Neural crest cell (in vitro differentiated cells): ENCODE measurements at regions not wholly inside any gene's neighbourhood (a gene's known extent, or its start where the extent isn't known, plus 50 kb on each side); places are given as distances from the start of the nearest gene placed in this dataset.

Experiments used
- DNase-seq: peaks from one replicate; pipeline ENCODE4 v3.0.0; 2021; ENCODE audit warnings: low read depth, mixed read lengths, low spot score
- H3K27ac Mint-ChIP-seq: one replicate; pipeline ENCODE4 v1.8.0; 2021; ENCODE audit warnings: mild to moderate bottlenecking, mixed read lengths; ENCODE audit not compliant: unreplicated experiment
- H3K27me3 Mint-ChIP-seq: 2 replicates; pipeline ENCODE4 v1.8.0; 2021; ENCODE audit warnings: low read depth, mild to moderate bottlenecking, mixed read lengths
- H3K36me3 Mint-ChIP-seq: 2 replicates; pipeline ENCODE4 v1.8.0; 2021; ENCODE audit warnings: low read depth, mild to moderate bottlenecking, mixed read lengths
- H3K4me1 Mint-ChIP-seq: 2 replicates; pipeline ENCODE4 v1.8.0; 2021; ENCODE audit warnings: mixed read lengths
- H3K4me3 Mint-ChIP-seq: one replicate; pipeline ENCODE4 v1.8.0; 2021; ENCODE audit warnings: mild to moderate bottlenecking, mixed read lengths
- H3K9me3 Mint-ChIP-seq: 2 replicates; pipeline ENCODE4 v1.8.0; 2021; ENCODE audit warnings: mixed read lengths
- TF ChIP-seq, protein P1 (sequence below): fragments of 200-600 bp; sonication (generic); conservative IDR thresholded peaks from 2 replicates; pipeline ENCODE4 v1.5.0; 2021; ENCODE audit warnings: antibody characterized with exemption, mild to moderate bottlenecking

DNA sequence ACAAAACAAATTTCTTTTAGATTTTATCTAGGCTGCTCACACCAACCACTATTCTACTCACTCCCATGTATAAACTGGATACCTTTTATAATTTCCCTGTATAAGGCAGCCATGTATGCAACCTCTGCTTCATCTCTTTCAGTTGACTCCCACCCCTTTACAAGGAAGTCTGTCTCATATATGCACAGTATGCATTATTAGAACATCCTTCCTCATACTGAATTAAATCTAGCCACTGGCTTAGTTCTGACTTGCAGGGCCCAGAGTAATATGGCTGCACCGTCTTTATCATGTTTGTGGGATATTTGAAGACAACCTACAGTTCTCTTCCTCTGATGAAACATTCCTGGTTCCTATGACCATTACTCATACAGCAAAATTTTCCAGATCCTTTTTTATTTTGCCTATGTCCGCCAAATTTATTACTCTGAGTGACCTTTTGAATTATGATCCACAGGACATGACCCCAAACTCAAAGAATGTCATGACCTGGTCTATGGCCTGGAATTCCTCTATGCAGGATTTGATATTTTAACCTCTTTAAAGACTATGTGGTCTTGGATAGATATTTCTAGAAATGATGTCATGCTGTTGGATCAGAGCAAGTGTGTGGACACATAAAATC is 76.6 kb upstream of the ITGA1 start:
- Mint-ChIP-seq H3K27ac (no peak overlapping the region), H3K27me3 (no peaks in the 10 kb centered on the region), H3K9me3 (peaks cover 6% of the 10 kb centered on the region), H3K36me3 (no peaks in the 10 kb centered on the region), H3K4me3 (no peak overlapping the region), H3K4me1 (peaks cover 10% of the 10 kb centered on the region)
- TF ChIP-seq, protein P1, sequence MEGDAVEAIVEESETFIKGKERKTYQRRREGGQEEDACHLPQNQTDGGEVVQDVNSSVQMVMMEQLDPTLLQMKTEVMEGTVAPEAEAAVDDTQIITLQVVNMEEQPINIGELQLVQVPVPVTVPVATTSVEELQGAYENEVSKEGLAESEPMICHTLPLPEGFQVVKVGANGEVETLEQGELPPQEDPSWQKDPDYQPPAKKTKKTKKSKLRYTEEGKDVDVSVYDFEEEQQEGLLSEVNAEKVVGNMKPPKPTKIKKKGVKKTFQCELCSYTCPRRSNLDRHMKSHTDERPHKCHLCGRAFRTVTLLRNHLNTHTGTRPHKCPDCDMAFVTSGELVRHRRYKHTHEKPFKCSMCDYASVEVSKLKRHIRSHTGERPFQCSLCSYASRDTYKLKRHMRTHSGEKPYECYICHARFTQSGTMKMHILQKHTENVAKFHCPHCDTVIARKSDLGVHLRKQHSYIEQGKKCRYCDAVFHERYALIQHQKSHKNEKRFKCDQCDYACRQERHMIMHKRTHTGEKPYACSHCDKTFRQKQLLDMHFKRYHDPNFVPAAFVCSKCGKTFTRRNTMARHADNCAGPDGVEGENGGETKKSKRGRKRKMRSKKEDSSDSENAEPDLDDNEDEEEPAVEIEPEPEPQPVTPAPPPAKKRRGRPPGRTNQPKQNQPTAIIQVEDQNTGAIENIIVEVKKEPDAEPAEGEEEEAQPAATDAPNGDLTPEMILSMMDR: no peak
- no peak for DNase-seq

DNA sequence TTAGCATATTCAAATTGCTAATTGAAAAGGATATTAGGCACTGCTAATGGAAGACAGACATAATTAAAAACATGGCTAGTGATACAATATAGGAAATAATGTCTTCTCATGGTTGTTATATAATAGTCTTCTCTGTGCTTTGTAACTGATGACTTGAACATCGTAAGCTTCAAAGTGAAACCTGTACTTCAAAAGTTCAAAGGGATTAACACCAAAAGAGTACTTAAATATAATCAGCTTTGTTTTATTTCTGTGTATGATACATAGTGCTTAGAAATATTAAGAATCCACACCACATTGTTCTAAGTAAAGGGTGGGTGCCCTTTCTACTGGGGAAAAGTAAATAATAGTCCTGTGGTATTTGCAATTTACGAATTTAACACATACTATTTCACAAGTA is 75.4 kb upstream of the ITGA1 start:
- H3K9me3 Mint-ChIP-seq: peaks cover 13% of the 10 kb centered on the region
- H3K36me3 Mint-ChIP-seq: peaks cover 5% of the 10 kb centered on the region

DNA sequence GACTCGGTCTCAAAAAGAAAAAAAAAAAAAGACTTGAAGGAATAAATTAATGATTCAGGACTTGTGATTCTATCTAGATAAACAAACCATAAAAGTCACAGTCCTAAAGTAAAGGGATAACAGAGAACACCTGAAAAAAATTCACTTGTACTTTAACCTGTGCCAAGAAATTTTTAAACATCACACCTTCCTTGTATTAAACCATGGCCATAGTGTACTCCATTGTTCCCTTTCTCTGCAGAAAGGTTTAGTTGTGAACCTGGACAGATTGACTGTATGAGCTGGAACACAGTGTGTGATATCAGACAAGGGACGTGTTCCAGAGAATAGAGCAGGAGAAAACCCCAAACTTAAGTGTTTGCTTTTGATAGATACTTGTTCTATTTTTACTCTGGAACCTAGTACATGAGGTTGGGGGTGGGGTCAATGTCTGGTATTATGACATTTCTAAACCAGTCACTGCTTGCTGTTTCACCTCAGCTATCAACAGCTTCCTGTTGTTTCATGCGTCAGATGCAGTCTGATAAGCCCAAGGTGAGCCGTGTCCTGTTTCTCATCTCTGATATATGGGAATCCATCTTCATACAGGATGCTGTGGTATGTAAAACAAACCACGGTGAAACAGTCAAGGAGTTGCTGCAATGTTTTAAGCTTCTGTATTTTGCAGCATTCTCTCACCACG is 62.5 kb upstream of the ITGA1 start:
- TF ChIP-seq, protein P1: no peak
- peaks cover 9% of the 10 kb centered on the region for H3K9me3 Mint-ChIP-seq
- no peak for DNase-seq
- H3K27me3 Mint-ChIP-seq: no peaks in the 10 kb centered on the region
- peaks cover 5% of the 10 kb centered on the region for H3K4me1 Mint-ChIP-seq
- H3K4me3 Mint-ChIP-seq: no peak overlapping the region
- peaks cover 3% of the 10 kb centered on the region for H3K36me3 Mint-ChIP-seq
- H3K27ac Mint-ChIP-seq: no peak overlapping the region

More for the DNA sequence above, 75.4 kb upstream of the ITGA1 start:
- Mint-ChIP-seq H3K27me3 (no peaks in the 10 kb centered on the region), H3K4me1 (peaks cover 10% of the 10 kb centered on the region), H3K4me3 (no peak overlapping the region), H3K27ac (no peak overlapping the region)
- no peak for DNase-seq
- TF ChIP-seq, protein P1: no peak

DNA sequence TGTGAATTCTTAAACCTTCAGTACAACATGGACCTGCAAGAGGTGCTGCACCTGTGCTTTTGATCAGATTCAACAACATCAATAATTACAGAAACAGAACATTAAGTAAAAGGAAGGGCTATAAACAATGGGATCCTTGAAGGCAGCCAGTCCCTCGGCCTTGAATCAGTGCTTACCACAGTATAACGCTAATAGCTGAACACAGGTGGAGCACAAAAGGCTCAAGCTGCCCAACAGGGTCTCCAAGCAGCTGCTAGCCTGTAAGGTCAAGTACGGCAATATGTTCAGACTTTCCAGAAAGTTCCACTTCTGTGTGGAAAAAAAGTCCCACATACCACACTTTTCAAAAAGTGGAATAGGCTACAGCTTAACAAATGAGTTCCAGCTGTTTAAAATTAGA is 61.9 kb upstream of the ITGA1 start:
- no peaks in the 10 kb centered on the region for H3K27me3 Mint-ChIP-seq
- H3K9me3 Mint-ChIP-seq: peaks cover 11% of the 10 kb centered on the region
- H3K27ac Mint-ChIP-seq: no peak overlapping the region
- TF ChIP-seq, protein P1: no peak
- H3K4me1 Mint-ChIP-seq: peaks cover 5% of the 10 kb centered on the region
- DNase-seq: no peak
- H3K36me3 Mint-ChIP-seq: peaks cover 3% of the 10 kb centered on the region
- H3K4me3 Mint-ChIP-seq: no peak overlapping the region

DNA sequence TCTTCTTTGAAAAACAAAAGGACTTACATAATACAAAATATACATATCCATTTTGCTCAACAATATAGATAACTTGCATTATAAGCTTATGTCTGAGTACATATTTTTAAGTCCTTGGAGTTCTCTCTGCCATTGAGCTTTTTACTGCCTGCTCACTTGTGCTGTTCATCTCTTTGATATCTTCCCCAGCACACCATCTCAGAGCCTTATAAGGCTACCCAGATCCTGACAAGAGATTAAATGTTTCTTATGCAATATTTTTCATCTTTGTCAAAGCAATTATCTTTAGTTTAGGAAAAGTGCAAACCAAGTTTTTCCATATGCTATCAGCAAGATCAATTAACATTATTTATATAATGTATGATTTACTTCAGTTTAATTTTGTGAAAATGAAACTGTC is 60.7 kb upstream of the ITGA1 start:
- TF ChIP-seq, protein P1: no peak
- Mint-ChIP-seq H3K27ac (no peak overlapping the region), H3K27me3 (no peaks in the 10 kb centered on the region), H3K9me3 (peaks cover 11% of the 10 kb centered on the region), H3K36me3 (peaks cover 3% of the 10 kb centered on the region), H3K4me3 (no peak overlapping the region), H3K4me1 (peaks cover 5% of the 10 kb centered on the region)
- DNase-seq: no peak
